Endothelial cell (in vitro differentiated cells): ENCODE measurements at regions not wholly inside any gene's neighbourhood (a gene's known extent, or its start where the extent isn't known, plus 50 kb on each side); places are given as distances from the start of the nearest gene placed in this dataset.

ENCODE experiments used
- DNase-seq: peaks from one replicate; pipeline ENCODE4 v3.0.0; 2021; ENCODE audit warnings: low spot score
- H3K27ac Mint-ChIP-seq: one replicate; pipeline ENCODE4 v1.8.0; 2021; ENCODE audit warnings: mixed read lengths, inconsistent platforms; ENCODE audit not compliant: unreplicated experiment
- H3K27me3 Mint-ChIP-seq: one replicate; pipeline ENCODE4 v1.8.0; 2021; ENCODE audit warnings: mild to moderate bottlenecking, moderate library complexity, mixed read lengths, inconsistent platforms; ENCODE audit not compliant: unreplicated experiment
- H3K36me3 Mint-ChIP-seq: one replicate; pipeline ENCODE4 v1.8.0; 2021; ENCODE audit warnings: mild to moderate bottlenecking, low read depth, mixed read lengths, inconsistent platforms; ENCODE audit not compliant: unreplicated experiment
- H3K4me1 Mint-ChIP-seq: one replicate; pipeline ENCODE4 v1.8.0; 2021; ENCODE audit warnings: mild to moderate bottlenecking, mixed read lengths, inconsistent platforms; ENCODE audit not compliant: unreplicated experiment
- H3K4me3 Mint-ChIP-seq: one replicate; pipeline ENCODE4 v1.8.0; 2021; ENCODE audit warnings: mild to moderate bottlenecking, mixed read lengths, inconsistent platforms; ENCODE audit not compliant: unreplicated experiment
- H3K9me3 Mint-ChIP-seq: one replicate; pipeline ENCODE4 v1.8.0; 2021; ENCODE audit warnings: mixed read lengths, inconsistent platforms; ENCODE audit not compliant: unreplicated experiment
- CTCF ChIP-seq: fragments of 200-600 bp; sonication (generic); IDR thresholded peaks from one replicate; pipeline ENCODE4 v1.5.0; 2021; ENCODE audit warnings: antibody characterized with exemption; ENCODE audit not compliant: unreplicated experiment

GRCh38 chr6:56759521-56759920 lies 116.8 kb upstream of the DST start:
- TF ChIP-seq CTCF = no peak
- peak overlapping the region; percentile 93 for H3K27ac Mint-ChIP-seq
- no peak for DNase-seq
- H3K4me3 Mint-ChIP-seq = no peak overlapping the region
- peaks cover 33% of the 10 kb centered on the region for H3K4me1 Mint-ChIP-seq
- no peaks in the 10 kb centered on the region for H3K36me3 Mint-ChIP-seq
- no peaks in the 10 kb centered on the region for H3K9me3 Mint-ChIP-seq
- H3K27me3 Mint-ChIP-seq = peaks cover 2% of the 10 kb centered on the region

GRCh38 chr6:56758553-56758952 lies 115.9 kb upstream of the DST start:
- TF ChIP-seq CTCF = no peak
- Mint-ChIP-seq H3K27ac (no peak overlapping the region), H3K4me3 (no peak overlapping the region), H3K36me3 (no peaks in the 10 kb centered on the region), H3K27me3 (peaks cover 2% of the 10 kb centered on the region), H3K9me3 (no peaks in the 10 kb centered on the region), H3K4me1 (peaks cover 27% of the 10 kb centered on the region)
- no peak for DNase-seq

- no peaks in the 10 kb centered on the region for H3K36me3 Mint-ChIP-seq
- no peak for DNase-seq
- H3K9me3 Mint-ChIP-seq = no peaks in the 10 kb centered on the region
- TF ChIP-seq CTCF = no peak
- peaks cover 2% of the 10 kb centered on the region for H3K27me3 Mint-ChIP-seq
- H3K4me1 Mint-ChIP-seq = peaks cover 27% of the 10 kb centered on the region
- H3K27ac Mint-ChIP-seq = peak overlapping the region; percentile 61
- H3K4me3 Mint-ChIP-seq = no peak overlapping the region
Measured at GRCh38 chr6:56758120-56758519, 115.4 kb upstream of the DST start.

GRCh38 chr6:56757588-56757984 lies 114.9 kb upstream of the DST start:
- Mint-ChIP-seq H3K27ac (peak overlapping the region; percentile 61), H3K27me3 (peaks cover 2% of the 10 kb centered on the region), H3K4me1 (peaks cover 27% of the 10 kb centered on the region), H3K9me3 (no peaks in the 10 kb centered on the region), H3K36me3 (no peaks in the 10 kb centered on the region), H3K4me3 (no peak overlapping the region)
- TF ChIP-seq CTCF = no peak
- DNase-seq = no peak

- Mint-ChIP-seq H3K4me1 (peaks cover 27% of the 10 kb centered on the region), H3K36me3 (no peaks in the 10 kb centered on the region), H3K27ac (peak overlapping the region; percentile 33)
Measured at GRCh38 chr6:56756791-56757587, 114.3 kb upstream of the DST start.

More at GRCh38 chr6:56756791-56757587, 114.3 kb upstream of the DST start:
- no peak overlapping the region for H3K4me3 Mint-ChIP-seq
- H3K9me3 Mint-ChIP-seq = no peaks in the 10 kb centered on the region
- no peak for DNase-seq
- no peaks in the 10 kb centered on the region for H3K27me3 Mint-ChIP-seq
- no peak for TF ChIP-seq CTCF
